Muscle of leg (tissue), 3 donors: ENCODE measurements at regions not wholly inside any gene's neighbourhood (a gene's known extent, or its start where the extent isn't known, plus 50 kb on each side); places are given as distances from the start of the nearest gene placed in this dataset.
A peak's percentile ranks its signal among the peaks of the same experiment; 100 is the strongest.

ENCODE experiments used
- DNase-seq: peaks from one replicate; pipeline ENCODE4 v3.0.0; 2013
- H3K27ac ChIP-seq: one replicate; pipeline ENCODE4 v1.5.1; 2013; ENCODE audit warnings: mild to moderate bottlenecking, low read length, control low read depth
- H3K27me3 ChIP-seq: one replicate; pipeline ENCODE4 v1.6.1; 2013; ENCODE audit warnings: low read length; ENCODE audit not compliant: control insufficient read depth, insufficient read depth
- H3K36me3 ChIP-seq: one replicate; pipeline ENCODE4 v1.6.1; 2013; ENCODE audit warnings: low read length; ENCODE audit not compliant: control insufficient read depth, insufficient read depth
- H3K4me1 ChIP-seq: one replicate; pipeline ENCODE4 v1.6.1; 2013; ENCODE audit warnings: low read length; ENCODE audit not compliant: control insufficient read depth, insufficient read depth
- H3K4me3 ChIP-seq: one replicate; pipeline ENCODE4 v1.5.1; 2013; ENCODE audit warnings: low read length, control low read depth
- H3K9me3 ChIP-seq: replicated peaks from 2 replicates; pipeline ENCODE4 v1.6.1; 2013; ENCODE audit warnings: low read depth, low read length; ENCODE audit not compliant: control insufficient read depth
- WGBS: methylation state at CpG from one replicate; pipeline ENCODE4 v1.1.5; 2013; ENCODE audit warnings: missing lambda C conversion rate; ENCODE audit not compliant: insufficient coverage; 5-methylcytosine and 5-hydroxymethylcytosine counted together

GRCh38 chr10:129390726-129391125 lies 76.3 kb upstream of the MGMT start:
- H3K9me3 ChIP-seq, result no peaks in the 10 kb centered on the region
- peaks cover 4% of the 10 kb centered on the region for H3K4me1 ChIP-seq
- peaks cover 6% of the 10 kb centered on the region for H3K27me3 ChIP-seq
- H3K27ac ChIP-seq, result no peak overlapping the region
- 100% methylated on average over 3 of the region's 8 CpGs for WGBS
- H3K4me3 ChIP-seq, result no peak overlapping the region
- H3K36me3 ChIP-seq, result no peaks in the 10 kb centered on the region
- DNase-seq, result no peak

- 91% methylated on average over 8 of the region's 8 CpGs for WGBS
- DNase-seq, result no peak
- H3K36me3 ChIP-seq, result no peaks in the 10 kb centered on the region
- H3K27me3 ChIP-seq, result peaks cover 9% of the 10 kb centered on the region
- no peak overlapping the region for H3K4me3 ChIP-seq
- H3K4me1 ChIP-seq, result peaks cover 4% of the 10 kb centered on the region
- no peaks in the 10 kb centered on the region for H3K9me3 ChIP-seq
- H3K27ac ChIP-seq, result no peak overlapping the region
Measured at GRCh38 chr10:129391464-129391863, 75.6 kb upstream of the MGMT start.

- no peak for DNase-seq
- Histone ChIP-seq H3K4me3 (no peak overlapping the region), H3K4me1 (peaks cover 11% of the 10 kb centered on the region), H3K27ac (no peak overlapping the region), H3K36me3 (no peaks in the 10 kb centered on the region), H3K9me3 (no peaks in the 10 kb centered on the region), H3K27me3 (peaks cover 9% of the 10 kb centered on the region)
- 60% methylated on average over 1 of the region's 10 CpGs for WGBS
Measured at GRCh38 chr10:129392855-129393254, 74.2 kb upstream of the MGMT start.

- H3K9me3 ChIP-seq, result no peaks in the 10 kb centered on the region
- H3K4me3 ChIP-seq, result no peak overlapping the region
- no peak for DNase-seq
- H3K4me1 ChIP-seq, result peaks cover 12% of the 10 kb centered on the region
- no peaks in the 10 kb centered on the region for H3K36me3 ChIP-seq
- WGBS, result 70% methylated on average over 7 of the region's 10 CpGs
- H3K27ac ChIP-seq, result no peak overlapping the region
- H3K27me3 ChIP-seq, result peaks cover 9% of the 10 kb centered on the region
Measured at GRCh38 chr10:129393812-129394211, 73.2 kb upstream of the MGMT start.

- Histone ChIP-seq H3K4me1 (peaks cover 14% of the 10 kb centered on the region), H3K27me3 (peaks cover 9% of the 10 kb centered on the region), H3K4me3 (no peak overlapping the region), H3K27ac (no peak overlapping the region), H3K36me3 (no peaks in the 10 kb centered on the region), H3K9me3 (no peaks in the 10 kb centered on the region)
- DNase-seq, result no peak
- WGBS, result 81% methylated on average over 20 of the region's 25 CpGs
Measured at GRCh38 chr10:129394518-129395328, 72.3 kb upstream of the MGMT start.

GRCh38 chr10:129396021-129396722 lies 70.9 kb upstream of the MGMT start:
- Histone ChIP-seq H3K4me1 (peaks cover 14% of the 10 kb centered on the region), H3K36me3 (no peaks in the 10 kb centered on the region), H3K27ac (no peak overlapping the region), H3K4me3 (no peak overlapping the region), H3K9me3 (no peaks in the 10 kb centered on the region), H3K27me3 (peaks cover 9% of the 10 kb centered on the region)
- DNase-seq, result no peak
- 94% methylated on average over 8 of the region's 22 CpGs for WGBS

GRCh38 chr10:129397198-129397974 lies 69.7 kb upstream of the MGMT start:
- no peak overlapping the region for H3K4me3 ChIP-seq
- H3K9me3 ChIP-seq, result no peaks in the 10 kb centered on the region
- peak overlapping the region; percentile 17 for H3K27ac ChIP-seq
- DNase-seq, result no peak
- H3K36me3 ChIP-seq, result no peaks in the 10 kb centered on the region
- peaks cover 14% of the 10 kb centered on the region for H3K4me1 ChIP-seq
- peaks cover 9% of the 10 kb centered on the region for H3K27me3 ChIP-seq
- WGBS, result 82% methylated on average over 13 of the region's 16 CpGs

GRCh38 chr10:129398711-129399141 lies 68.3 kb upstream of the MGMT start:
- H3K4me1 ChIP-seq, result peaks cover 14% of the 10 kb centered on the region
- no peak overlapping the region for H3K4me3 ChIP-seq
- no peaks in the 10 kb centered on the region for H3K9me3 ChIP-seq
- no CpG with 5 or more reads among the region's 2 CpGs for WGBS
- no peaks in the 10 kb centered on the region for H3K36me3 ChIP-seq
- DNase-seq, result peak; percentile 91
- peaks cover 8% of the 10 kb centered on the region for H3K27me3 ChIP-seq
- no peak overlapping the region for H3K27ac ChIP-seq

GRCh38 chr10:129400426-129400825 lies 66.6 kb upstream of the MGMT start:
- Histone ChIP-seq H3K9me3 (no peaks in the 10 kb centered on the region), H3K27me3 (peaks cover 2% of the 10 kb centered on the region), H3K4me1 (peaks cover 10% of the 10 kb centered on the region), H3K36me3 (no peaks in the 10 kb centered on the region), H3K4me3 (no peak overlapping the region), H3K27ac (no peak overlapping the region)
- WGBS, result 75% methylated on average over 4 of the region's 5 CpGs
- no peak for DNase-seq

GRCh38 chr10:129402459-129402858 lies 64.6 kb upstream of the MGMT start:
- H3K4me3 ChIP-seq, result no peak overlapping the region
- peaks cover 6% of the 10 kb centered on the region for H3K4me1 ChIP-seq
- no peak for DNase-seq
- no peaks in the 10 kb centered on the region for H3K9me3 ChIP-seq
- H3K36me3 ChIP-seq, result no peaks in the 10 kb centered on the region
- H3K27me3 ChIP-seq, result no peaks in the 10 kb centered on the region
- 77% methylated on average over 13 of the region's 16 CpGs for WGBS
- no peak overlapping the region for H3K27ac ChIP-seq
